ENCODE measurements at regions not wholly inside any gene's neighbourhood (a gene's known extent, or its start where the extent isn't known, plus 50 kb on each side); places are given as distances from the start of the nearest gene placed in this dataset.

- H3K9ac ChIP-seq (ENCODE audit: extremely low read depth, insufficient read length, low read length): no peak overlapping the region
- H3K27ac ChIP-seq (ENCODE audit: insufficient read length, low read depth, low read length): no peak overlapping the region
- no peak overlapping the region for H3K18ac ChIP-seq (ENCODE audit: insufficient read length, low read depth, low read length)
- H3K79me1 ChIP-seq (ENCODE audit: insufficient read depth, low read depth, low read length, poor library complexity, severe bottlenecking): no peaks in the 10 kb centered on the region
- H3K4me2 ChIP-seq (ENCODE audit: insufficient read depth, insufficient read length, low read length): no peak overlapping the region
- no peak overlapping the region for H2BK20ac ChIP-seq (ENCODE audit: low read depth, low read length, poor library complexity, severe bottlenecking)
- H3K27me3 ChIP-seq (ENCODE audit: insufficient read depth, low read length): no peaks in the 10 kb centered on the region
- no CpG with 5 or more reads among the region's 3 CpGs for WGBS (ENCODE audit: extremely low coverage, insufficient read length, low lambda C conversion rate)
- no peak overlapping the region for H3K4me3 Mint-ChIP-seq
- H3K79me2 ChIP-seq (ENCODE audit: insufficient read depth, low read length): no peaks in the 10 kb centered on the region
- H3K9me3 ChIP-seq (ENCODE audit: control insufficient read depth, low read depth, low read length): no peaks in the 10 kb centered on the region
- no peaks in the 10 kb centered on the region for H3K9me3 Mint-ChIP-seq
- no peak overlapping the region for H2AFZ ChIP-seq (ENCODE audit: low read length)
- no peak overlapping the region for H4K91ac ChIP-seq (ENCODE audit: insufficient read length, low read depth, low read length)
- H3K27me3 Mint-ChIP-seq (ENCODE audit: low read depth): no peaks in the 10 kb centered on the region
- no peak overlapping the region for H2BK15ac ChIP-seq (ENCODE audit: low read depth, low read length)
- no peak overlapping the region for H4K5ac ChIP-seq (ENCODE audit: insufficient read length, low read depth, low read length)
- no peak overlapping the region for H3K23ac ChIP-seq (ENCODE audit: insufficient read length, low read depth, low read length)
- H3K4me1 ChIP-seq (ENCODE audit: insufficient read depth, low read length): no peaks in the 10 kb centered on the region
- no peak for DNase-seq
- H4K20me1 ChIP-seq (ENCODE audit: control insufficient read depth, insufficient read depth, insufficient read length): no peaks in the 10 kb centered on the region
- no peaks in the 10 kb centered on the region for H3K4me1 Mint-ChIP-seq
- H2BK12ac ChIP-seq (ENCODE audit: insufficient read length, low read depth, low read length): no peak overlapping the region
- no peak overlapping the region for H3K14ac ChIP-seq (ENCODE audit: insufficient read depth, low read length)
- no peaks in the 10 kb centered on the region for H3K23me2 ChIP-seq (ENCODE audit: insufficient read length, low read depth, low read length, poor library complexity, severe bottlenecking)
- peak; percentile 70 for TF ChIP-seq CTCF (conservative IDR thresholded peaks at IDR 0.05)
- no peak overlapping the region for H2AK5ac ChIP-seq (ENCODE audit: insufficient read length, low read length)
- no peak overlapping the region for H2BK120ac ChIP-seq (ENCODE audit: low read depth, low read length, poor library complexity, severe bottlenecking)
- H3K4ac ChIP-seq (ENCODE audit: low read depth, low read length): no peak overlapping the region
- no peak overlapping the region for H2BK5ac ChIP-seq (ENCODE audit: insufficient read length, low read length)
- no peak overlapping the region for H3K27ac Mint-ChIP-seq
- H3T11ph ChIP-seq (ENCODE audit: low read length): no peak overlapping the region
- no peak overlapping the region for H3K56ac ChIP-seq (ENCODE audit: insufficient read length, low read depth, low read length)
- H3K36me3 Mint-ChIP-seq (ENCODE audit: insufficient read depth in 1 of 3, low read depth in 3 of 3): no peaks in the 10 kb centered on the region
- H4K8ac ChIP-seq (replicated peaks; ENCODE audit: insufficient read length, low read depth, low read length): no peak overlapping the region
Observed at GRCh38 chr6:8888468-8888867, 453.1 kb upstream of the SLC35B3 start.

All from H9 (cell line).